ENCODE measurements at regions not wholly inside any gene's neighbourhood (a gene's known extent, or its start where the extent isn't known, plus 50 kb on each side); places are given as distances from the start of the nearest gene placed in this dataset.

DNA sequence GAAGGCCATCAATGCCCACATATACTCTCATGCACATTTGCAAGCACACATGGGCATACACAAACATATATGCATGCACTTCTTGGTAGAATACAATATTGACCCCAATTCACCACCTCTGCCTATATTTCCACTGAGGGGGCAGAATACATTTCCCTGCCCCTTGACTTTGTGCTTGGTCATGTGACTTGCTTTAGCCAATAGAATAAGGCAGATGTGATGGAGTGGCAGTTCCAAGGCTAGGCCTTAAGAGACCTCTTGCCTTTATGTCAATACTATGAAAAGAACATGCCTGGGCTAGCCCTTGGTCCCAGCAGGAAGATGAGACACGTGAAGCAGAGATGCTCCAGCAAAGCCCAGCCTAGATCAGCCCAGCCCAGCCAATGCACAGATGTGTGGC is 66.0 kb upstream of the GRIK3 start:
- TF ChIP-seq, protein P1, sequence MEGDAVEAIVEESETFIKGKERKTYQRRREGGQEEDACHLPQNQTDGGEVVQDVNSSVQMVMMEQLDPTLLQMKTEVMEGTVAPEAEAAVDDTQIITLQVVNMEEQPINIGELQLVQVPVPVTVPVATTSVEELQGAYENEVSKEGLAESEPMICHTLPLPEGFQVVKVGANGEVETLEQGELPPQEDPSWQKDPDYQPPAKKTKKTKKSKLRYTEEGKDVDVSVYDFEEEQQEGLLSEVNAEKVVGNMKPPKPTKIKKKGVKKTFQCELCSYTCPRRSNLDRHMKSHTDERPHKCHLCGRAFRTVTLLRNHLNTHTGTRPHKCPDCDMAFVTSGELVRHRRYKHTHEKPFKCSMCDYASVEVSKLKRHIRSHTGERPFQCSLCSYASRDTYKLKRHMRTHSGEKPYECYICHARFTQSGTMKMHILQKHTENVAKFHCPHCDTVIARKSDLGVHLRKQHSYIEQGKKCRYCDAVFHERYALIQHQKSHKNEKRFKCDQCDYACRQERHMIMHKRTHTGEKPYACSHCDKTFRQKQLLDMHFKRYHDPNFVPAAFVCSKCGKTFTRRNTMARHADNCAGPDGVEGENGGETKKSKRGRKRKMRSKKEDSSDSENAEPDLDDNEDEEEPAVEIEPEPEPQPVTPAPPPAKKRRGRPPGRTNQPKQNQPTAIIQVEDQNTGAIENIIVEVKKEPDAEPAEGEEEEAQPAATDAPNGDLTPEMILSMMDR (IDR thresholded peaks at IDR 0.05), result no peak
- TF ChIP-seq RFX5 (IDR thresholded peaks at IDR 0.05; ENCODE audit: low read length) (no peak), NRF1 (IDR thresholded peaks at IDR 0.05; ENCODE audit: low read depth, low read length) (no peak), RCOR1 (IDR thresholded peaks at IDR 0.05; ENCODE audit: low read length) (no peak), NFIC (IDR thresholded peaks at IDR 0.05; ENCODE audit: borderline replicate concordance) (no peak), FOXM1 (IDR thresholded peaks at IDR 0.05; ENCODE audit: low read depth) (no peak), RAD21 (IDR thresholded peaks at IDR 0.05; ENCODE audit: low read length) (no peak), TAF1 (IDR thresholded peaks at IDR 0.05; ENCODE audit: borderline replicate concordance, low read depth, low read length) (no peak), EP300 (IDR thresholded peaks at IDR 0.05; ENCODE audit: borderline replicate concordance in 1 of 2, low read depth in 1 of 2, low read length in 1 of 2) (no peak), MXI1 (IDR thresholded peaks at IDR 0.05; ENCODE audit: low read depth, low read length) (no peak), SIN3A (IDR thresholded peaks at IDR 0.05; ENCODE audit: borderline replicate concordance, low read depth, low read length) (no peak), POLR2AphosphoS5 (IDR thresholded peaks at IDR 0.05; ENCODE audit: low read depth, low read length) (no peak), CHD2 (IDR thresholded peaks at IDR 0.05; ENCODE audit: low read length, partially characterized antibody) (no peak)
- TF ChIP-seq, protein P2, sequence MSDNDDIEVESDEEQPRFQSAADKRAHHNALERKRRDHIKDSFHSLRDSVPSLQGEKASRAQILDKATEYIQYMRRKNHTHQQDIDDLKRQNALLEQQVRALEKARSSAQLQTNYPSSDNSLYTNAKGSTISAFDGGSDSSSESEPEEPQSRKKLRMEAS (IDR thresholded peaks at IDR 0.05; ENCODE audit: low read depth), result no peak

Measured in SK-N-SH (cell line).